ENCODE measurements at regions not wholly inside any gene's neighbourhood (a gene's known extent, or its start where the extent isn't known, plus 50 kb on each side); places are given as distances from the start of the nearest gene placed in this dataset.
"Not testable (repeated sequence)": the region's sequence is repeated elsewhere in the genome, so short reads cannot be mapped to it uniquely, and the experiment has no call there.

GRCh38 chr11:96447208-96448110 lies 57.6 kb downstream of the JRKL start:
- no peak for DNase-seq

- no peak for DNase-seq
Observed at GRCh38 chr11:96448225-96448624, 58.4 kb downstream of the JRKL start.

GRCh38 chr11:96456111-96456510 lies 66.3 kb downstream of the JRKL start:
- DNase-seq, result no peak

- no peak for DNase-seq
Observed at GRCh38 chr11:96459751-96460150, 69.9 kb downstream of the JRKL start.

- no peak for DNase-seq
Observed at GRCh38 chr11:96461871-96462270, 72.1 kb downstream of the JRKL start.

- DNase-seq, result peak; percentile 87
Observed at GRCh38 chr11:96464700-96465307, 75.0 kb downstream of the JRKL start.

GRCh38 chr11:96465512-96465911 lies 75.7 kb downstream of the JRKL start:
- peak; percentile 6 for DNase-seq

GRCh38 chr11:96466607-96467006 lies 76.8 kb downstream of the JRKL start:
- DNase-seq, result no peak

GRCh38 chr11:96469776-96470175 lies 80.0 kb downstream of the JRKL start:
- no peak for DNase-seq

- no peak for DNase-seq
Observed at GRCh38 chr11:96470521-96470920, 80.7 kb downstream of the JRKL start.

- no peak for DNase-seq
Observed at GRCh38 chr11:96472085-96472484, 82.3 kb downstream of the JRKL start.

- no peak for DNase-seq
Observed at GRCh38 chr11:96474263-96474662, 84.5 kb downstream of the JRKL start.

- DNase-seq, result no peak
Observed at GRCh38 chr11:96481204-96481603, 91.4 kb downstream of the JRKL start.

- DNase-seq, result no peak
Observed at GRCh38 chr11:96481771-96482170, 92.0 kb downstream of the JRKL start.

- DNase-seq, result no peak
Observed at GRCh38 chr11:96482193-96482592, 92.4 kb downstream of the JRKL start.

- no peak for DNase-seq
Observed at GRCh38 chr11:96483374-96483955, 93.7 kb downstream of the JRKL start.

- DNase-seq, result no peak
Observed at GRCh38 chr11:96484361-96484760, 94.5 kb downstream of the JRKL start.

- no peak for DNase-seq
Observed at GRCh38 chr11:96486890-96487611, 97.2 kb downstream of the JRKL start.

GRCh38 chr11:96488911-96489310 lies 99.1 kb downstream of the JRKL start:
- DNase-seq, result not testable (repeated sequence)

- DNase-seq, result no peak
Observed at GRCh38 chr11:96500440-96500839, 110.6 kb downstream of the JRKL start.

- DNase-seq, result no peak
Observed at GRCh38 chr11:96506041-96506440, 116.2 kb downstream of the JRKL start.

GRCh38 chr11:96506953-96507354 lies 117.1 kb downstream of the JRKL start:
- DNase-seq, result no peak

GRCh38 chr11:96508861-96509260 lies 119.0 kb downstream of the JRKL start:
- no peak for DNase-seq

All from midbrain (tissue), 1 donor.